Fibroblast of skin of back (primary cell): ENCODE measurements at regions not wholly inside any gene's neighbourhood (a gene's known extent, or its start where the extent isn't known, plus 50 kb on each side); places are given as distances from the start of the nearest gene placed in this dataset.

Source experiments
- DNase-seq: peaks from one replicate; pipeline ENCODE4 v3.0.0-alpha.2; 2013

DNA sequence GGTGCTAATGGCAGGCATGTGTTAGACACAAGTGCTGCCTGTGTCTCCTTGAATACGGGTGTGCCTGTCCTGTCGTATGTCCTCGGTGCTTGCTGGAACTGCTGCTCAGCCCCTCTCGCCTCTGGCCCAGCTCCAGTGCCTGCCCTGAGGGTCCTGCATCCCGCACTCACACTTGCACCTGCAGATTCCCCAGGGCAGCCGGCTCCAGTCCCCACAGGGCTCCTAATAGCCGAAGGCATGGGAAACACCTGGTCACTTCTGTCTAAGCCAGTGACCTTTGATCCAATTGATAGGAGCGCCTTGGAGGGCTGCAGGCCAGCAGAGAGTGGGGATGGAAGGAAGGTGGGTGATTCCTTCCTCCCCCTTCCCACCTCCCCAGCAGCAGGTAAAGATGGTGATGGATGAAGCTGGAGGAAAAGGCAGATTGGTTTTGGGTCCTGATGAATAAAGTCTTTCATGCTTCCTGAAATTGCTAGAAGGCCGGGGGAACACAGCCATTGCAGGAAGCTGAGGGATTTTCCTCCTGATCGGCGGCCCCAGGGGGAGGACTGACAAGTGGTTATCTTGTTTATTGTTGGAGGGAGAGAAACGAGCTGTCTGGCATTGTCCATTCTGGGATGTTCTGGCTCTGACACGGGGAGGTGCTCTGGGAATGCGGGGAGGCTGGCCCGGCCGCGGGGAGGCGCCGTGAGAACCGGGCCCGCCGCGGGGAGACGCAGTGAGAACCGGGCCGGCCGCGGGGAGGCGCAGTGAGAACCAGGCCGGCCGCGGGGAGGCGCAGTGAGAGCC, 110.9 kb upstream of the B3GAT1 start:
- no peak for DNase-seq

DNA sequence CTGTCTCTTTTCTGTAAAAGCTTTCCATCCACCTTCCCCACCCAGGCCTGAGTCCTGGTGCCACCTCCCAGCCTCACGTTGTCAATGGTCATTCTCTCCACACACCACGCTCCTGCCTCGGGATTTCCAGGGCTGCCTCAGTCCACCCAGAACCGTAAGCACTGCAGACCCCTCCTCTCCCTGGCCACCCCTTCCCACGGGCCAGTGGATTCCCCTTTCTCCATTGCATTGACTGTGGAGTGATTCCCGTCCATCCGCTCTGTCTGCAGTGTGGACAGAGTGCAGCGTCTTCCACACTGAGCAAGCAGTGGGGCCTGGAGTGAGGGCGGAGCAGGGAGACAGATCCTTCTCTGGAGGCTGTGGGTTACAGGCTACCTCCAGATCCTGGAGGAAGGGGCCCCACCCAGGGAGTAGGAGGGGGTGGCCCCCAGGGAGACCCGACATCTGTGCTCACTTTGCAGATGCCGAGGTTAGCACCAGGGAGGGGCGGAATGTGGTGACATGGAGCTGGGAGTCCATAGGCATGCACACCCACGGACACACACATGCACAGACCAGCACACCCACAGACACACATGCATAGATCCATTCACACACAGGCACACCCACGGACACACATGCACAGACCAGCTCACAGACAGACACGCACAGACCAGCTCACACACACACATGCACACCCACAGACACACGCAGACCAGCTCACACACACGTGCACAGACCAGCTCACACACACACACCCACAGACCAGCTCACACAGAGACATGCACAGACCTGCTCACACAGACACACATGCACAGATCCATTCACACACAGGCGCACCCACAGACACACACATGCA, 109.6 kb upstream of the B3GAT1 start:
- DNase-seq = no peak

DNA sequence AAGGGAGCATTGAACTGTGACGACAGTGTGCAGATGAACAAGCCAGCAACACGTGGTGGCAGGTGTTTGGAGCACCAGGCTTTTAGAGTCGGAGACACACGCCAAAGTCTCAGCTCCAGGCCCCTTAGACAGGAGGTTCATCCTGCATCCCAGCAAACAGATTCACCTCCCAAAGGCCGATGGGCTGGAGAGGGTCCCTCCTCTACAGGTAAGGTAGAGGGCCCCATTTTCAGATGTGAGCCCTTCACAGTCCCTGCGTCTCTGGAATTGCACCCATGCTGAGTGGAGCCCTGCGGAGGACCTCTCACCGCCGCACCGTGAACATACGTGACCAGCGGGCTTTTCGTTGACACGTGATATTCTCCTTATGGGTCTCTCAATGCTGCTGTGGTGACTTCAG, 109.0 kb upstream of the B3GAT1 start:
- no peak for DNase-seq

DNA sequence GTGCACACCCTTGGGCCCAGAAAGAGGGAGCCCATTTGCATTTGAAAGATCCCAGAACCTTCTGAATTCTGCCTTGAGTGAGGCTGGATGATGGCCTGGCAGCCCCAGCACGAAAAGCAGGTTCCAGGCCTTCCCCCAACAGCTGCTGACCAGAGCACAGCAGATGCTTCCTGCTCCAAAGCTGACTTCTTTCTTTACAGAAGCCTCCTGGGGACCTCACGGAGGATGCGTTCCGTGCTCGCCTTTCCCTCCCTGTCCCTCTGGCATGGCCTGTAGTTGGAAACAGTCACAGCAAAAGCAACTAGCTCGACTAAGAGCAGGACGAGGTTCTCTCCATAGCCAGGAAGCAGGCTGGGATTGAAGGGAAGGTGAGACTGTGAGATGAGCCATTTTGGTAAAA, 107.7 kb upstream of the B3GAT1 start:
- DNase-seq = no peak

DNA sequence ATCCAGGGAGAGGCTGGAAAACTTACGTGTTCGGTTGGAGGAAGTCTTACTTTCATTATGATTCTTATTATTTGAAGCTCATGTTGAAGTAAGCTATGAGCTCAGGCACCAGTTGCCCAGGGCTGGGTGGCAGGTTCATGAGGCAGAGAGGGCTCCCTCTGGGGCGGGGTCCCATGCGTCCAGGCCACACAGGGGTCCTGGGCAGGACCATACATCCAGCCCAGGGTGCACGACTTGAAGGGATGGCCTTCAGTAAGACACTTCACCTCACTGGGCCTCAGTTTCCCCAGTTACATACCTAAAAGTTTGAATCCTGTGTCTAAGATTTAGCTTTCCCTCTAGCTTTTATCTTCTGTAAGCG, 107.3 kb upstream of the B3GAT1 start:
- DNase-seq = no peak

DNA sequence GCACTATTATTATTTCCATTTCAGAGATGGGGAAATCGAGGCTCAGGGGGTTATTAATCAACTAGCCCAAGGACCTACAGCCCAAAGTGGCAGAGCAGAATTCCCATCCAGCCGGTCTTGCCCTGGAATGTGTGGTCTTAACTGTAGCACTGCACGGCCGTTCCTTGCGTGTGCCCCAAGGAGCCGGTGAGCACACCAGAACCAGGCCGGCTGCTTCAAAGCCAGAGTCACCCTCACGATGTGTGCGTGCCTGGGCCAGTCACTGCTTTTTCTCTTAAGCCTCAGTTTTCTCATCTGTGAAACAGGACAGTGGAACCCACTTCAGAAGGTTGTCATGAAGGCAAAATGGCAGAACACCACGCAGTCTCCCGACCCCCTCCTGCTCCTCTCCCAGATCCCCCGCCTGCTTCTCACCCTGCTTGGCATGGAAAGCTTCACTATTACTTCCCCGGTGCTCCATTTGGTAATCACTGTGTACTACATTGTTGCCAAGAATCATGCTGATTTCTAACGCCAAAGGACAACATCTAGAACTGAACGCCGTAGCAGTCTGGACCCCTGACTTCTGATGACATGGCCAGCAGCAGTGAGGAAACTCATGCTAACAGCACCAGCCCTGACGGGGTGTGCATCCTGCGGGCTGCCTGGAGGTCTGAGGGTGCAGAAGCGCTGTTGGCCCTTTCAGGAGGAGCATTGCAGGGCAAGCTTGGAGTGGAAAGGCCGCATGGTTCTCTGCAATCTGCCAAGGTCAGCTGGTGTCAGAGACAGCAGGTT, 106.8 kb upstream of the B3GAT1 start:
- no peak for DNase-seq

DNA sequence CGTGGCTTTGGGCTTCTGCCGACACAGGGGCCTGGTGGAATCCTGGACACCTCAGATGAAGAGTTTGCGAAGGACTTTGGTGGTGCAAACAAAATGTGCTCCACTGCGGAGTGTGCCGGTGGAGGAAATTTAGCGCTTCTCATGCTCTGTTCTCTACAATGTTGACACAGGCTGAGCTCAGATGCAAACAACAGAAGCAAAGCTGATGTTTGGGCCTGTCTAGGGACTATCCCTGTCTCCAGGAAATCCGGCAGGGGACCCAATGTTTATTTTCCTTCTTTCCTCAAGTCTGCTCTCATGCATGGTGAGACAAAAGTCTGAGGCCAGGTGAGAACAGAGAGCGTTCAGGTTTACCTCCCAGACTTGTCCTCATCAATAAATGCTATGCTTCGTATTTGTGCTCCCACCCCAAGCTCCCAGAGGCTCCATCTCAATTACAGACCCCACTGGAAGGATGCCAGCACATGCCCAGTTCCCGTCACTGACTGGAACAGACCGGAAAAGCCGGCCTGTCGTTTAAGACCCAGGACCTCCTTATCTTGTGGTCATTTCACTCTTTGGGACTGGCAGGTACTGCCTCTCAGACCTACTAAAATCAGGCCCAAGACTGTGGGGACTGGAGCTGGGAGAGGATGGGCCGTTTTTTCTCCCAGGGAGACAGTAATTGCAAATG, 105.7 kb upstream of the B3GAT1 start:
- no peak for DNase-seq

DNA sequence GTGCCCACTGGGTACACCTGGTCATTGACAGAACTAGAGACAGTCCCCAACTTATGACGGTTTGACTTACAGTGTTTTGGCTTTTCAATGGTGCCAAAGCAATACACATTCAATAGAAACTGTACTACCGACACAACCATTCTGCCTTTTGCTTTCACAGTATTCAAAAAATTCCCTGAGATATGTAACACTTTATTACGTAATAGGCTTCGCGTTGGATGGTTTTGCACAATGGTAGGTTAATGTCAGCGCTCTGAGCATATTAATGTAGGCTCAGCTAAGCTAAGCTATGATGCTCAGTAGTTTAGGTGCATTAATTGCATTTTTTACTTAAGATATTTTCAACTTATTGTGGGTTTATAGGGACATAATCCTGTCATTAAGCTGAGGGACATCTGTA, 105.1 kb upstream of the B3GAT1 start:
- DNase-seq = no peak

DNA sequence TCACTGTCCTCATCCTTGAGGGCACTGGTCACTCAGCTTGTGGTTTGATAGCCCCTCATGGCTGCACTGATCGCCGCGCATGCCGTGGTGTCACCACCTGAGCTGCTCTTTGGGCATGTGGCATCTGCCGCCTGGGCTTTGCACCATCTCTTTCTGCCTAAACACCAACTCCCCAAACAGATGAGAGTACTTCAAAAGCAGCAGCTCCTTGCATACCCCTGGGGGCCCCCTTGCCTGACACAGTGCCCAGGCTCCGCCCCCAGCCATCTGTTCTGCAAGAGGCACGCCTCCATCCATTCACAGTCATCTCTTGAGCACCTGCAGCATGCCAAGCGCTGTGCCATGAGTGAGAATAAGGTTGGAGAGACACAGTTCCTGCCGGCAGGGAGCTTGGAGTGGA, 104.5 kb upstream of the B3GAT1 start:
- DNase-seq = no peak

DNA sequence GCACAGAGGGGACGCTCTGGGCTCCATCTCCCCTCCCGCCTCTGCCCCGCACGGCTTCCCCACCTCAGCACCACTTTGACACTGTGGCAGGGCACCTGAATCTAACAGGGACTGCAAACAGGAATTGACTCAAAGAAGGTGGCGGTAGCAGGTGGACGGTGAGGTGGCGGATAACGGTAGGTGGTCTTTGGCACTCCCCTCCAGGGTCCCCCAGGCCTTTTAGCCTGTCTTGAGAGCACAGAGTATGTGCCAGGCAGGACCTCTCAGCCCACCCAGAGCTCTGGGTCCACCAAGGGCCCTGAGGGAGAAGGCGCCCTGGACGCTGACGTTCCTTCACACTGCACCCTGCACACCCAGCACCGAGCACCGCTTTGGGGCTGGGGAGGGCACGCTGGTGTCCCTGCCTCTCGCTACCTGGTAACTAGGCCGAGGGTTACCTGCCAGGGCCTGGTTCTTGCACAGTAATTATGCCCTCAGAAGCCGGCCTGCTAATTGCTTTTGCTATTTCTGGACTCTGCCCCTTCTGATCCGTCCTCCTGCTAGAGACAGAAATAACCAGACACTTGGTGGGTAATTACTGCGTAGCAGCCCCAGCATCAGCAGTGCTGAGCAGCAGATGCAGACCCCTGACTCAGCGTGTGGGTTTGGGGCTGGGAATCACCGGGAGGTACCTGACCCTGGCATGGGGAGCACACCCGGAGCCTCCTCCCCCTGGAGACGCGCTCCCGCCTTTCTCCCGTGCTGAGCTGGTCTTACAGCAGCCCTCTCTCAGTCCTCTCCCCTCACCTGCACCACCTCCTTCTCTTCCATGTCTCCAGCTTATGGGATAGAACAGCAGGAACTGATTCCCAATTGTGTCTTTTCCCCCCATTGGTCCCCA, 103.3 kb upstream of the B3GAT1 start:
- DNase-seq = no peak

DNA sequence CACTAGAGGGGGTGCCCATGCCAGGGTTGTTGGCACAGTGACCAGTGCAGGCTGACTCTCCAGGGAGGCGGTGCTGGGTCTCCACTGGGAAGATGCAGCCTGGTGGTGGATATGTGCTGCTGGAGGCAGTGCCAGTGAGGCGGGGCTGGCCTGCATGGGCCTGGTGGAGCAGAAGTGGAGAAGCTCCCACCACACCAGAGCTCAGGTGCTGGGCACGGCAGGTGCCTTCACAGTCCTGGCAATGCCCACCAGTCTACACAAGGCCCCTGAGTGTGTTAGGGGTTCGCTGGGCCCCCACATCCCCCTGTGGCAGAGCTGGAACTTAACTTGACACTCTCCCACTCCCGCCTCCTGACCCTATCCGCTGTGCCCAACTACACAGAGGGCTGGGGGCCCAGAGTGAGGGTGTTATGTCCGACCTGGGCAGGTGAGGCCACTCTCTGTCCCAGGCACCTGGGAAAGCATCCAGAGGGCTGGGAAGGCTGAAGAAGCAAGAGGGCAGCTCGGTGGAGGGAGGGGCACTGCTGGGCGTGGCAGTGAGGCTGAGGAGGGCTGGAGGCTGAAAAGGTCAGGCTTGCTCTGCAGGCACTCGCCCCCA, 102.4 kb upstream of the B3GAT1 start:
- DNase-seq = no peak

DNA sequence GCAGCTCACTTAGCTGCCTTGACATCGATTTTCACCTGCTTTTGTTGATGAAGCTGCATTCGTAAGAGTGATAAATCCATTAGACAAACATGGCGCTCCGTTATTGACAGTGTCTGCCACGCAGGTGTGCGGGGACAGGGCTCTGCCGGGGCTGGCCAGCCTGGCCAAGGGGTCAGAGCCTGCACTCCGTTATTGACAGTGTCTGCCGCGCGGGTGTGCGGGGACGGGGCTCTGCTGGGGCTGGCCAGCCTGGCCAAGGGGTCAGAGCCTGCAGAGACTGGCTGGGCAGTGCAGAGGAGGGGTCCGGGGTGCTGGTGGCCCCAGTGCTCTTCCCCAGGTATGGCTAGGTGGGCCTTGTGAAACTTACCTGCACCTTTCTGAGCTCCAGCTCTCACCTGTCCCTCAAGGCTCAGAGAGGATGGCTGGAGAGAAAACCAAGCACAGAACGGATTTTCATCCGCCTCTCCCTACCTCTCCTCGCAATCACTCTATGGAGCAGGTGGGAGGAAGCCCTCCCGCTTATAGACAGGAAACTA, 101.6 kb upstream of the B3GAT1 start:
- DNase-seq = no peak

DNA sequence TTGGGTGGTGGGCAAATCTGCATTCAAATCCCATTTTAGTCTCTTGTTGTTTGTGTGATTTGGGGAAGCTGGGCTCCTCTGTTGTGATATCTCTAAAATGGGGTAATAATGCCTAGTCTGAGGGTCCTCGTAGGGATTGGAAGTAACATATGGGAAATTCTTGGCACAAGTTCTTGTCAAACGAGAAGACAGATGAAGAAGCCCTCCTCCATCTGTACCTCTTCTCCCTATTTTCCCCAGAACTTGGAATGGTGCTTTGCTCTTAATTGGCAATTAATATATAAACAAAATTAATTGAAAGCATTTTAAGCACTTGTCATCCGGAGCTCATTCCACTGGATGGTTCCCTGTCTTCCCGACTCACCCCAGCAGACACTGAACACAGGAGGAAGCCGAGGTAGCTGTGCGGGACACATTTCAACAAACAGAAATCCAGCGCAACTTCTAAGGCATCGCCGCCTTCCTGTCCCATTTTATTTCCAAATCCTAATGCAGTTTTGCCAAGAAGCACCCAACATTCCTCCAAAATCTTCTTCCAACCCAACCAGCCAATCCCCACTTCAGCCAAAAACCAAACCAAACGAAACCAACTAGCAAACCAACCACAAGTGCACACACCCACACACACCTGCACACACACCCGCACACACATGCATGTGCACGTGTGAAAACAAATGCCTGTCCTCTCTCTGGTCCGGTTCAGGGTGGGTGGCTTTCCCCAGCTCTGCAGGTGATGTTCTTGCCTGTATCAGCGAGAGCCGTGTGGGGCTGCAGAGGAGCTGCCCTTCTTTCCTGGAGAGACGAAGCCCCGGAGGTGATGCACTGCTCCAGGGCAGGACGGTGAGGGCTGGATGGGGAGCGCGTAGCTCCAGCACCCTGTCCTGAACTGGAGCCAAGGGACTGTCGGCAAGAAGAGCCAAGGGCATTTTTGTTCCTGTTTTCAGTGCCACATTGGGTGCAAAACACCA, 100.8 kb upstream of the B3GAT1 start:
- no peak for DNase-seq

DNA sequence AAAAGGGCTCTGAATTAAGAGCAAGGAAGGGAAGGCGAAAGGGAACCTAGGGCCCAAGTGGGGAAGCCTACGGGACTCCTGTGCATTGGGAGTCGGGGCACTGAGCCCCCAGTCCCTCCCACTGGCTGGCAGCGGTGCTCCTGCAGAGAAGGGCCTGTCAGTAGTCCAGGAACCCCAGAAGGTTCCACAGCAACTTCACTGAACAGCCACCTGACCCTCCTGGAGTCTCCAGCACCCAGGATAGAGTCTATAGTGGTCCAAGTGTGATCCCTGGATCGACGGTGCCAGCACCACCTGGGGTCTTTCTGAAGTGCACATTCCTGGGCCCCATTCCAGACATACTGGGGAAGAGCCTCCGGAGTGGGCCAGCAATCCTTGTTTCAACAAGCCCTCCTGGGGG, 100.0 kb upstream of the B3GAT1 start:
- DNase-seq = no peak

DNA sequence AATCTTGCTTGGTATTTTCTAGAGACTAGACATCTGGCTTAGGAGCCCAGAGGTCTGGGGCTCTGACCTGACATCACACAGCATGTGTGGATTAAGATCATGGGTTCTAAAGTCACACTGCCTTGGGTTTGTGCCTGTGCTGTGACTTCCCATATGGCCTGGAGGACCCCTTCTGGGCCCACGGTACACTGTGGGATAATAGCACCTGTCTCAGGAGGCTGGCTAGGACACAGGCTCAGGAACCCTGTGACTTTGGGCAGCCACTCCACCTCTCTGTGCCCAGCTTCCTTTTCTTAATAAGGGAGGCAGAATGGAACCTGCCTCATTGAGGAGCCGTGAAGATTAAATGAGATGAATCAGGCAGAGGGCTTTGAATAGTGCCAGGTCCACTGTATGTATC, 99.2 kb upstream of the B3GAT1 start:
- DNase-seq = no peak

DNA sequence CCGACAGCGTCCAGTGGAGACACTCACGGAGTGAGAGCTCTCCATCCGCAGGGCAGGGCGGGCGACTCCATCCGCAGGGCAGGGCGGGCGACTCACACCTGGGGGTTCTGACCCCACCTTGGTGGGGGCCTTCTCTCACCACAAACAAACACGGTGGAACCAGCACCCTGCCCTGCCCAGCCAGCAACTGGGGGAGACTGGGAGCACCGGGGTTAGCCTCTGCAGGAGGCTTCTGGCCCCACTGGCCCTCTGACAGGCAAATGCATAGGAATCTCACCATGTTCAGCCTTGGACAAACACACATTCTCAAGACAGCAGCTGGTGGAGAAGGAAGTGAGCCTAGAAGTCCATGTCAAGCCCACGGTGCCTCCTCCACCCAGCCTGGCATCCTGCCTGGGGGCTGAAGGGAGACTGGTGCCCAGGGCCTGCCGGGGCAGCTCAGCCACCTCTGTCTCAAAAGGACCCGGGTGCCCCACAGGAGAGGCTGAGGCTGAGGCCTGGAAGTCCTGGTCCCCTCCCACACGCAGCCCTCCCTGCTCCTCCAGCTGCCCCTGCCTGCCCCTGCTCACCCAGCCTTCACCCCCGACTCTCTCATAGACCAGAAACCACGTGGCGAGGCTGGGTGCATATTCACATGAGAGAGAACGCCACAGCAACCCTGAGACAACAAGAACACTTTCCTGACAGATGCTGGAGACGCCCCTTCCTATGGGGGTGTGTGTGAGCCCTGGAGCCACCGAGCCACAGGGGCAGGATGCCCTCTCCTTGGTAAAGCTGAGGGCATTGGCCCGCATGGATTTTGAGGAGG, 98.4 kb upstream of the B3GAT1 start:
- no peak for DNase-seq

DNA sequence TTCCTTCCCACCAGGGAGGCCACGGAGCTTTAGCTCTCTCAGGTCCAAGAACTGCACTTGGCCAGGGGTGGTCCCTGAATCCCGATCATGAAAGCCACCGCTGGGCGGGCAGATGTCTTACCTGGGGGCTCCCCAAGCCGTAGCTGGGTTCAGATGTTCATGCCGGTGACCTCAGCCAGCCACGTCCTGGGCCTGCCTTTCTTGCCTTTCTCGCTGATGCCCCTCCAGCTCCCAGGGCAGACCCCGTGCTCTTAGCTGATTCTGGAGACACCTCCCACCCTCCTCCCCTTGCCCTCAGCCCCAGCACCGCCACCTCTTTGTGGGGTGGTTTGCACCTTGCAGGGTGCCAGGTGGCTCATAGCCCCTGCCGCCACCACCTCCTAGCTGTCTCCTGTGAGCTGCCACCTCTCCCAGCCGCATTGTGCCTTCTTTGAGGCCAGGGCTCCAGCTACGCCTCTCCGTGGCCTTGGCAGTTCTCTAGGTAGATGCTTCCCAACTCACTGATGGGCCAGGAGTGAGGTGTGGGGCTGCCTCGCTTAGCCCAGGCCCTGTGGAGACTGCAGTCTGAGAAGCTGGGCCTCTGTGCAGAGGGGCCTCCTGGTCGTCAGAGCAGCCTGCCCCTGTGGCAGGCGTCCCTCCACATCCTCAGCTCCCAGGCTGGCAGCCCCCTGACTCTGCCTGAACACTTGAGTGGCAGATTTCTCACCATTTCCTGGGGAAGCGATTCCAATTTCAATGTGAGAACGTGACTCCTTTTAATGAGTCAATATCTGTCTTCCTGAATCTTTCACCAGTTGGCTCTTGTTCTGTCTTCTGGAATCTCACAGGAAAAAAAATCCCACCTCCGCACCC, 97.6 kb upstream of the B3GAT1 start:
- no peak for DNase-seq
